HG03469 (cell line): ENCODE measurements at regions not wholly inside any gene's neighbourhood (a gene's known extent, or its start where the extent isn't known, plus 50 kb on each side); places are given as distances from the start of the nearest gene placed in this dataset.

Source experiments
- ATAC-seq: cut with Tn5 transposase; IDR thresholded peaks from one replicate; pipeline ENCODE4 v1.9.1; 2021; ENCODE audit warnings: mild to moderate bottlenecking, moderate library complexity, moderate number of reproducible peaks; ENCODE audit not compliant: unreplicated experiment

GRCh38 chr14:101361044-101361443 is 200.3 kb upstream of the DIO3 start:
- ATAC-seq: no peak

- no peak for ATAC-seq
These were observed 199.6 kb upstream of the DIO3 start for GRCh38 chr14:101361451-101362433.

- ATAC-seq: no peak
These were observed 198.6 kb upstream of the DIO3 start for GRCh38 chr14:101362529-101363260.

- ATAC-seq: no peak
These were observed 198.1 kb upstream of the DIO3 start for GRCh38 chr14:101363261-101363555.

GRCh38 chr14:101363880-101364391 is 197.4 kb upstream of the DIO3 start:
- no peak for ATAC-seq

DNA sequence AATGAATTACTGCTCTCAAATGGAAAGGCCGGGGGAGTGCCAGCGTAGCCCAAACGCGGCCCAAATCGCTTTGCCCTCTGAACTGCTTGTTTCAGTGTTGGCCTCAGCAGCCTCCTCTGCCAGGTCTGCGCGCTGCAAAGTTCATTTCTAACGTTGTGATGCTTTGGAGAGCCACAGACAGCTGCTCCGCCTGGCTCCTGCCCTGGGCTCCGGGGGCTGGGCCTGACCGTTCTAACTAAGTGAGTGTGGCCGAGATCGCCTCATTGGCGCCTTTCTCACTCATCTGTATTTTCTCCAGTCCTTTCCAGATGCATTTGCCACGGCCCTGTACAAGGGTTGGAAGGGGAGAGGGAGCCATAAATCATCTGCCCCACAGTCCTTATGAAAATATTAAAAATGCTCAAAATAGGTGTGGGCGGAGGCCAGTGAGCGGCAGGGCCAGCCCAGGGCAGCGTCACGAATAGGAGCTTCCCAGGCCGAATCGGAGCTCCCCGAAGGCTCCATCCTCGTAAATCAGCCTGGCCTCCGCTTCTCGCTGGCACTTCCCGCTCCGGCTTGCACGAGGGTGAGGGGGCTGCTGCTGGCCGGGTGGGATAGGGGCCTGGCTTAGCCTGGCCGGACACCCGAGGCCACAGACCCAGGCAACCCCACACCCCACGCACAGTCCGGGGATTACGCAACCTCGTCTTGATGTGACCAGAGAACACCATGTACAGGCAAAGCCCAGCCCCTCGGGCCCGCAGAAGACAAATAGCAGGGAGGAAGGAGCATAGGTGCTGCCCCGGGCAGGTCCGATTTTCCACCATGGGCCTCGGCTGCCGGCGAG is 196.6 kb upstream of the DIO3 start:
- ATAC-seq: no peak

DNA sequence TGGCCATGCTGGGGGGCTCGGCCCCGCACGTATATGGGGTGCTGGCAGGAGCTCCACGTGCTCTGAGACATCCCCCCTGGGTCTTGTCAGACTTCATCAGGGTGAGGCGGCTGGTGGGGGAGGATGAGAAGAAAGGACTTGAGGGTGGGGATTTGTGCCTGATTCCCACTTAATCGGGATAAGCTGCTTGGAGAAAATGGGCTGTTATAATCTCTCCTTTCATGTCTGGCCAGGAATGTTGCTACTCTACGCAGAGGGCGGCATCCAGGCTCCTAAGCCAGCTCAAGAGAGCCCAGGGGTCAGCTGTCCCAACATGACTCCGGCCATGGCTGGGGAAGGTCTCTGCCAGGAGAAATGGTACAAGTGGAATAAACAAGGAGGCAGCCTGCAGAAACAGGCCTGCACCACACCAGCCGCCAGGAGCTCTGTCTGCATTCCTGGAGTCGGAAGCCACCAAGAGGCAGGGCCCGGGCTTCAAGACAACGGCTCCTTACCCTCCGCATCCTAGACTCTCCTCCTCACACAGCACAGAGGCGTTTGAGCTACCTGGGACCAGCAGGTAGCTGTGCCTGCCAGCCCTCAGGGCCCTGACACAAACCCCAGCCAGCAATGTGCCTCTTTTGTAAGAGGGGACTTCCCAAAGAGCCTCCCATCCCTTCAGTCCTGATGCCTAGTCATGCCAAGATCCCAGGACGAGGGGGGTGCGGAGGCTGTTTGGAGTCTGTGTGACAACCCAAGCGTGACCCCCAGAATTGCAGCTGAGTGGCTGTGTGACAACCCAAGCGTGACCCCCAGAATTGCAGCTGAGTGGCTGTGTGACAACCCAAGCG is 195.8 kb upstream of the DIO3 start:
- ATAC-seq: no peak

GRCh38 chr14:101367421-101368261 is 193.7 kb upstream of the DIO3 start:
- no peak for ATAC-seq

GRCh38 chr14:101368629-101369028 is 192.7 kb upstream of the DIO3 start:
- ATAC-seq: no peak

- no peak for ATAC-seq
These were observed 191.9 kb upstream of the DIO3 start for GRCh38 chr14:101369194-101369915.

DNA sequence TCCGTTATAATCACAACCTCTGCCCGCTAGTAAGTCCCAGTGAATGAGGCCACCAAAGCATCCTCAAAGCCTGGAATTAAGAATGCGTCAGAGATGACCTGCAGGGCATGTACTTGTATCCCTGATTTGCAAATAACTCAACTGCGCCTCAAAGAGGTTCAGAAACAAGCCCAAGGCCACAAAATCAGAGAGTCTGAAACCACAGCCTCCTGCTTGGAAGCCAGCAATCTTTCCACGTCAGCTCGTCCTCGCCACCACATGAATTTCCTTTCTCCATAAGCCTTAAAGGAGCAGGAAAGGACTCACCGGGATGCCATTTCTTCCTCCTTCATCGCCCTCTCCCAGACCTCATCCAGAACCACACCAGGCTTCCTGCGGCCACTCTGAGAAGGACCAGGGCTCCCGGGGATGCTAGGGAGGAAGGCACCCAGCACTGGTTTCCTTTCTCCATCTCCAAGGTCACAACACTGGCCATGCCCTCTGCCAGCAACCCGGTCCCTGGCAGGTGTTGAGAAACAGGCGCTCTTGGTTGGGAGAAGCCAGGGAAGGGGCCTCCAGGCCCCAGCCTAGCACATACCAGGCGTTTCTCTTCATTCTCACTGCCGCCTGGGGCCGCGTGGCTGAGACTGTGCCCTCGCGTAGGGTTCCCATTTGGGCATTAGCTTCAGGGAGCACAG is 191.2 kb upstream of the DIO3 start:
- no peak for ATAC-seq

GRCh38 chr14:101370593-101371569 is 190.4 kb upstream of the DIO3 start:
- ATAC-seq: no peak

GRCh38 chr14:101371799-101372793 is 189.2 kb upstream of the DIO3 start:
- ATAC-seq: no peak

DNA sequence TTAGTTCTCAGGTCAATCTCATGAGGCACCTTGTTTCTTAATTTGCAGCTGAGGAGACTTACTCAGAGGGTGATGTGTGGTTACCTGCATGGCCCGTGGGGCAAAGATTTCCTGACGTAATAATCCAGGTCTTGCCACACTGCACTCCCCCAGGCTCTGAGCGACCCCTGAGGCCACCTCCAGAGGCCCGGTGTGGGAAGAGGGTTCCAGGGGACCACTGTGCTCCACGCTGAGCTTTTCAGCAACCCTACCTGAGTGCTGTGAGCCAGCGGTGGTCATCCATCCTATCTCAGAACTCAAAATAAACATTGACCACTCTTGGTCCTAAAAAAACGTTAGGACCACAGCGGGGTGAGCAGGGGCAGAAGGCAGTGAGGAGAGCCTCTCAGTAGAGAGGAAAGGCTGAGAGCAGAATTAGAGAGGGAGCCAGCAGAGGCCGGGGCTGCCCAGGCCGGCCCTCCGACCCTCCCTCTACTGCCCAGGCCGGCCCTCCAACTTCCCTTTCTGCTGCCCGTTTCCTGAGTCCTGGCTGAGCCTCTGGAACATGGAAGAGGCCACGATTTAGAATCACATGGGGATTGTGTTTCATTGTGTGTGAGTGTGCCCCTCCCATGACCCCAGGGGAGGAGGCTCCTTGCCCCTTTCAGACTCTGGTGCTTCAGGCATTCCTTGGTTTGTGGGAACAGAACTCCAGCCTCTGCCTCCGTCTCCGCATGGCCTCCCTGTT is 188.2 kb upstream of the DIO3 start:
- ATAC-seq: no peak

DNA sequence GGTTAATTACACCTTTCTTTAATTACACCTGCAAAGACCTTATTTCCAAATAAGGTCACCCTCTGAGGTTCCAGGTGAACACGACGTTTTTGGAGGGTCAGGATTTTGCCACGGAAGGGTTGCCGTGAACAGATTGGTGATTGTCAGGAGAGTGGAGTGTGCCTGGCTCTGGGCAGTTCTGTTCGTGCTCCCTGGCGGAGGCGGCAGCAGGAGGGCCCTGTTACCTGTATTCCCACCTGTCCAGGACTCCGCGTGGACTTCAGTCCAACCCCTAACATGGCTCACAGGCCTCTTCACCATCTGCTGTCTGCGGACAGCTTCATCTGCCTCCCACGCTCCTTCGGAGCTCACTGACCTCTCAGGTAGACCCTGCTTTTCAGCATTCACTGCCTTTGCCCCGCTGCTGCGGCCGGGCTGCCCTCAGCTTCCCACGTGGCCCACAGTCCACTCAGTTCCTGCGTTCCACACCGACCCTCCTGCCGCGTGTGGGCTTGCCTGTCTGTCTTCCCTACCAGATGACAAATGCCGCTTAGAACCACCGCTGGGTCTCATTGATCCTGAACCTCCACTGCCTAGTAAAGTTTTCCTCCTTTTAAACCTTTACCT is 187.5 kb upstream of the DIO3 start:
- ATAC-seq: no peak
